HepG2 (cell line): ENCODE measurements at regions not wholly inside any gene's neighbourhood (a gene's known extent, or its start where the extent isn't known, plus 50 kb on each side); places are given as distances from the start of the nearest gene placed in this dataset.

Experiments used
- ATAC-seq: fragments of 200-7000 bp; cut with Tn5 transposase; 3 replicates; pipeline ENCODE4 v1.9.1; 2020; ENCODE audit warnings: mild to moderate bottlenecking, moderate library complexity
- BruUV-seq: library from RNA; stranded (reverse); fragments of 400-500 nt; replicated peaks from 2 replicates; lab custom pipeline; 2021; lab: Mats Ljungman, UMichigan
- CTCF ChIA-PET: fragments of 300-600 bp; formaldehyde crosslinking; extraction: SDS; loops from one replicate; lab custom pipeline; 2021; ENCODE audit warnings: low total read pairs, inconsistent platforms, low intra/inter-chr PET ratio; lab: Yijun Ruan, JAX
- POLR2A ChIA-PET: fragments of 350-600 bp; sonication (Branson Sonifier 250); formaldehyde crosslinking; loops from one replicate; lab custom pipeline; 2020; ENCODE audit warnings: antibody characterized with exemption, inconsistent platforms; lab: Yijun Ruan, JAX
- DNase-seq: peaks from one replicate; pipeline ENCODE4 v3.0.0-alpha.2; 2015; ENCODE audit warnings: low spot score
- FAIRE-seq: peaks from 3 replicates; lab custom pipeline; 2011; peaks lifted over from hg19 to GRCh38; lab: Jason Lieb, UNC
- H2AFZ ChIP-seq: one replicate; pipeline ENCODE4 v1.6.1; 2011; ENCODE audit warnings: low read length, inconsistent platforms
- H3K27ac ChIP-seq: fragments of 300-600 bp; 3 replicates; pipeline ENCODE4 v1.8.0; 2011; ENCODE audit warnings: mixed run types, mild to moderate bottlenecking, mixed read lengths, low read length, inconsistent platforms; ENCODE audit not compliant: insufficient read depth; ENCODE audit errors: extremely low read length
- H3K27me3 ChIP-seq, 2 experiments: fragments of 200-600 bp in 1 of 2; 2 replicates in 1 of 2; 3 replicates in 1 of 2; pipeline versions ENCODE4 v1.6.0 to v1.8.0; 2011; ENCODE audit warnings: low read length in 2 of 2, mild to moderate bottlenecking in 2 of 2, moderate library complexity in 2 of 2, inconsistent platforms in 1 of 2; ENCODE audit not compliant: insufficient read depth in 2 of 2, control insufficient read depth in 1 of 2
- H3K36me3 ChIP-seq, 2 experiments: fragments of 200-600 bp in 1 of 2; replicated peaks in 1 of 2; 2 replicates in 1 of 2; 3 replicates in 1 of 2; pipeline versions ENCODE4 v1.5.1 to v1.8.0; 2011; ENCODE audit warnings: low read length in 2 of 2, inconsistent platforms in 1 of 2; ENCODE audit not compliant: insufficient read depth in 2 of 2, control insufficient read depth in 1 of 2
- H3K4me1 ChIP-seq: 2 replicates; pipeline ENCODE4 v1.5.1; 2012; ENCODE audit warnings: low read length, inconsistent platforms; ENCODE audit not compliant: insufficient read depth
- H3K4me2 ChIP-seq: 2 replicates; pipeline ENCODE4 v1.6.0; 2011; ENCODE audit warnings: low read depth, low read length, inconsistent platforms
- H3K4me3 ChIP-seq, 3 experiments: fragments of 200-600 bp in 1 of 3; sonication (generic), shearing (Covaris generic) in 1 of 3; replicated peaks in 1 of 3; 2 replicates each; pipeline ENCODE4 v1.5.1; 2011 to 2016; ENCODE audit warnings: low read length in 3 of 3, inconsistent platforms in 2 of 3, low read depth in 2 of 3, mild to moderate bottlenecking in 2 of 3, control low read depth in 1 of 3, mixed read lengths in 1 of 3; ENCODE audit not compliant: insufficient read depth in 1 of 3
- H3K79me2 ChIP-seq: one replicate; pipeline ENCODE4 v1.6.1; 2011; ENCODE audit warnings: low read length, inconsistent platforms; ENCODE audit not compliant: insufficient read depth
- H3K9ac ChIP-seq: 2 replicates; pipeline ENCODE4 v1.6.0; 2011; ENCODE audit warnings: mild to moderate bottlenecking, low read depth, low read length, inconsistent platforms; ENCODE audit not compliant: insufficient read depth
- H3K9me3 ChIP-seq: 2 replicates; pipeline ENCODE4 v1.5.1; 2012; ENCODE audit warnings: mild to moderate bottlenecking, low read length
- H4K20me1 ChIP-seq: 2 replicates; pipeline ENCODE4 v1.6.0; 2011; ENCODE audit warnings: inconsistent platforms, mild to moderate bottlenecking, low read length, moderate library complexity; ENCODE audit not compliant: insufficient read depth
- ELF3 ChIP-seq: IDR thresholded peaks from 2 replicates; pipeline ENCODE4 v1.6.1; 2016; ENCODE audit warnings: missing genetic modification reagents, missing compliant biosample characterization
- RARG ChIP-seq: sonication (generic); formaldehyde crosslinking; IDR thresholded peaks from 2 replicates; pipeline ENCODE4 v1.4.0; 2020; ENCODE audit warnings: low read depth, mild to moderate bottlenecking, missing genetic modification reagents
- RFXANK ChIP-seq: IDR thresholded peaks from 2 replicates; pipeline ENCODE4 v1.6.1; 2016
- SALL1 ChIP-seq: sonication (generic); formaldehyde crosslinking; IDR thresholded peaks from 2 replicates; pipeline ENCODE4 v1.8.0; 2022; ENCODE audit warnings: mild to moderate bottlenecking, missing genetic modification reagents
- TGIF2 ChIP-seq: IDR thresholded peaks from 2 replicates; pipeline ENCODE4 v1.6.1; 2016; ENCODE audit warnings: control low read depth, missing compliant biosample characterization
- XRCC5 ChIP-seq: fragments of 200-400 bp; formaldehyde crosslinking; optimal IDR thresholded peaks from 2 replicates; pipeline ENCODE3; 2017; ENCODE audit warnings: mild to moderate bottlenecking, low read length
- ZBTB7B ChIP-seq: sonication (generic); formaldehyde crosslinking; IDR thresholded peaks from 2 replicates; pipeline ENCODE4 v1.4.0; 2020; ENCODE audit warnings: missing genetic modification reagents
- ZNF432 ChIP-seq: sonication (generic); formaldehyde crosslinking; IDR thresholded peaks from 2 replicates; pipeline ENCODE4 v1.5.0; 2020; ENCODE audit warnings: missing genetic modification reagents, mild to moderate bottlenecking, borderline replicate concordance
- ZNF543 ChIP-seq: sonication (generic); formaldehyde crosslinking; IDR thresholded peaks from 2 replicates; pipeline ENCODE4 v1.4.0; 2020; ENCODE audit warnings: mild to moderate bottlenecking, missing genetic modification reagents
- WGBS: methylation state at CpG from one replicate; pipeline ENCODE4 v1.1.6; 2017; ENCODE audit warnings: low lambda C conversion rate; 5-methylcytosine and 5-hydroxymethylcytosine counted together
- in situ Hi-C: cut with HindIII; loops from 2 replicates; pipeline ENCODE4 v1.10.0; 2017; ENCODE audit warnings: low pct_unique_long_range_greater_than_20kb; ENCODE audit not compliant: extremely low pct_ligation_motif_present
- intact Hi-C: fragments of 100-400 bp; cut with micrococcal nuclease; formaldehyde crosslinking; loops from one replicate; pipeline ENCODE4 v1.10.0; 2022; ENCODE audit not compliant: unreplicated experiment
- small RNA-seq, 3 experiments: library from RNA; depleted of rRNA; stranded (forward); fragments of <200 nt; gene quantifications; one replicate each; pipeline ENCODE3, GENCODE V24; 2012; ENCODE audit warnings: low read depth in 2 of 3, low replicate concordance in 1 of 3; ENCODE audit not compliant: insufficient read length in 3 of 3, insufficient read depth in 2 of 3
- TF ChIP-seq, protein P1 (sequence below): sonication (generic); formaldehyde crosslinking; IDR thresholded peaks from 2 replicates; pipeline ENCODE4 v1.5.0; 2020; ENCODE audit warnings: missing genetic modification reagents, mild to moderate bottlenecking, borderline replicate concordance
- TF ChIP-seq, protein P2 (sequence below): sonication (generic); formaldehyde crosslinking; IDR thresholded peaks from 2 replicates; pipeline ENCODE4 v1.8.1; 2023; ENCODE audit warnings: missing genetic modification reagents, mild to moderate bottlenecking, borderline replicate concordance

DNA sequence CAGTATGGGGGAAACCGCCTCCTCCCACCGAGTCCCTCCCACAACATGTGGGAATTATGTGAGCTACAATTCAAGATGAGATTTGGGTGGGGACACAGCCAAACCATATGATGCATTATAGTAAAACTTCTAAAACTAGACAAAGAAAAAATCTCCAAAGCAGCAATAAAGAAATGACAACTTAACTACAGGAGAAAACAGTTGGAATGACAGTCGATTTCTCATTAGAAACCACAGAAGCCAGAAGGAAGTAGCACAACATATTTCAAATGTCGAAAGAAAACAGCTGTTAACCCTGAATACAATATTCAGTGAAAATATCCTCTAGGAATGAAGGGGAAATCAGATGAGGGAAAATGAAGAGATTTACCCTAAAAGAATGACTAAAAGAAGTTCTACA, 53.5 kb upstream of the TCF4 start:
- peaks cover 26% of the 10 kb centered on the region for H3K9me3 ChIP-seq
- DNase-seq (no peak), FAIRE-seq (no peak), ATAC-seq (no peak)
- in situ Hi-C loops, result no loop called here
- H3K27me3 ChIP-seq, result no peaks in the 10 kb centered on the region
- no TSS peak for BruUV-seq
- intact Hi-C loops, result no loop called here
- no peaks in the 10 kb centered on the region for H3K36me3 ChIP-seq
- H4K20me1 ChIP-seq, result no peaks in the 10 kb centered on the region
- no peaks in the 10 kb centered on the region for H3K79me2 ChIP-seq
- no peak overlapping the region for H3K4me2 ChIP-seq
- H3K4me1 ChIP-seq, result peaks cover 7% of the 10 kb centered on the region; the same call in 1 of the 2 replicates
- no peak overlapping the region for H2AFZ ChIP-seq
- no peak overlapping the region for H3K4me3 ChIP-seq
- 21% methylated on average over 4 of the region's 4 CpGs for WGBS
- POLR2A ChIA-PET, result no interaction called here
- TF ChIP-seq, protein P1, sequence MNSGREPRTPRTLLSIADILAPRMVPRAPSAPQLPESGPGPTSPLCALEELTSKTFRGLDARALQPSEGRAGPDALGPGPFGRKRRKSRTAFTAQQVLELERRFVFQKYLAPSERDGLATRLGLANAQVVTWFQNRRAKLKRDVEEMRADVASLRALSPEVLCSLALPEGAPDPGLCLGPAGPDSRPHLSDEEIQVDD, result no peak
- TF ChIP-seq RARG (CRISPR knock-in tag), result no peak
- no peak for TF ChIP-seq TGIF2 (CRISPR knock-in tag)
- TF ChIP-seq ZBTB7B (CRISPR knock-in tag), result no peak
- TF ChIP-seq ZNF543 (CRISPR knock-in tag), result no peak
- no peak for TF ChIP-seq XRCC5
- no peak for TF ChIP-seq ELF3 (CRISPR knock-in tag)
- no peak for TF ChIP-seq ZNF432 (CRISPR knock-in tag)
- TF ChIP-seq RFXANK (CRISPR knock-in tag), result no peak
- TF ChIP-seq, protein P2, sequence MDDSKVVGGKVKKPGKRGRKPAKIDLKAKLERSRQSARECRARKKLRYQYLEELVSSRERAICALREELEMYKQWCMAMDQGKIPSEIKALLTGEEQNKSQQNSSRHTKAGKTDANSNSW, result no peak
- no peak for TF ChIP-seq SALL1 (CRISPR knock-in tag)
- CTCF ChIA-PET, result no interaction called here
- H3K27ac ChIP-seq, result no peak overlapping the region
- H3K9ac ChIP-seq, result no peak overlapping the region

Small RNAs in the stretch of these regions (small RNA-seq; reads per million reads assigned to genes)
- gene RF00045, result 0 reads per million in 3 experiments
